Medulla oblongata (tissue), 1 donor: ENCODE measurements at regions not wholly inside any gene's neighbourhood (a gene's known extent, or its start where the extent isn't known, plus 50 kb on each side); places are given as distances from the start of the nearest gene placed in this dataset.
A peak's percentile ranks its signal among the peaks of the same experiment; 100 is the strongest.

Source experiments
- DNase-seq: peaks from one replicate; pipeline ENCODE4 v3.0.0-alpha.2; 2015; ENCODE audit errors: extremely low spot score

DNA sequence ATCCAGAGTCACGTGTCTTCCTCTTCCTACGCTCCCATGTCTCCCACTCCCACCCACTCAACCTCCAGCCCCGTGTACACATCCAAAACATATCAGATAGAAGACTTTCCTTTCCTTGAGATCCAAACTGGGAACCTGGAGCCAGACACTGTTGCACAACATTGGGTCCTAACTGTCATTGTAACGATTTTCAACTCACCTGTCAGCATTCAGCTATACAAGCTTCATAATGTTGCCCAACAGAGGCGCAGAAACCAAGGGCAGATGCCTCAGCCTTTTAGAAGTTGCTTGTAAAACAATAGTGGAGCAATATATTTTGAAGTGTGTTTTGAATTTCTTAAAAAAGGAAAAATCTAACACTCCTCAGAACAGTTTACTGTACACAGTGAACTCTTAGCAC lies 84.9 kb upstream of the GLIS3 start:
- DNase-seq: no peak

DNA sequence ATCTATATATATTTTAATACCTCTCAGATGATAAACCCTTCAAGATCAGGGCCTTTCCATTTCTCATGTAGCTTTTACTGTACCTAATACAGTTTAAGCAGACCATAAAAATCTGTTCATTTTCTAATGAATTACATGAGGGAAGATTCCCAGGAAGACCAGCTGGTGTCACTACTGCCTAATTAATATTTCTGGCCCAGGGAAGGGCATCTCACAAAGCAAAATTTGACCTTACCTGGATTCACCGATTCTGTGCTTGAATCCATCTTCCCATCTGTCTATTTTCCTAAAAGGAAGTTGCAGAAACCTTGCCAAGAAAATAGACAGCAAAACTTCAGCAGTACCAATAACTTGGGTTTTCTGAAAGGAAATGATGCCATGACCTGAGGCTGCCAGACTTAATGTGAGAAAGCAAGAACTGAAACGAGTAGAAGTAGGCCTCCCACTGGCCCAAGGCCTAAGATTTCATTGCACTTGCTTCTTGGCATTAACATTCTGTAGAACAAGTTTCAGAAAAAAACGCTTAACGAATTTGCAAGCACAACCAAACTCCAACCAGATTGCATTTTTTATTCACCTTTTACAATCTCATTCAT lies 83.0 kb upstream of the GLIS3 start:
- DNase-seq: peak; percentile 50

DNA sequence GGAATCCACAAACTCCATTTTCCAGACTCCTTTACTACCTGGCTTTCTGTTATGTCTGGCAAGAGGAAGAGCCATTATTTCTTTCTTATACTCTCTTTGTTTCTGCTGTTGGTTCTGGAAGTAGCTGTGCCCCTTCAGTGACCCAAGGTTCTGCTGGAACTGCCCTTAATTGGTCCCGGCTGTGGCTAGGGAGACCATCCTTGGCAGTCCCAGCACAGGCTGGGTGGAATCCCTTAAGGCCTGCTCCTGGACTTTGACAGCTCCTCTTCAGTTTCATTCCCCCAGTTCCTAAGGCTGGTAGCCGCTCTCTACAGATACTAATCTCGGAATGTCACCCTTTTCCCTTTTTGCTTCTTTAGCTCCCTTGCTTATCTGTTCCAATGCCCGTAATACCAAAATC lies 81.9 kb upstream of the GLIS3 start:
- no peak for DNase-seq

DNA sequence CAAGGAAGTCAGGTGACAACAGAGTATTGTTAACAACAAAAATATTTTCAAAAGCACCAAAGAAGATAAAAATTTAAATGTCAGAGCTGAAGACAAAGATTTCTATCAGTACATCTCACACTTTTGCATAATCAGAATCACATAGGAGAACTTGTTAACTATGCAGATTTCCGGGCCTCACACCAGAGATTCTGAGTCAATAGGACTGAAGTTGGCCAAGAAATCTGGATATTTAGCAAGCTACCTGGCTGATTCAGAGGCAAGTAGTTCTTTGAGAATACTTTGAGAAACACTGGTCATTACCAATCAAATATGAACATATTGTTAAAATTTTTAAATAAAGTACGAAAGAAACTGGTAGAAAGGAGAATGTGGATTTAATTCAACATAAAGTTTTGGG lies 80.5 kb upstream of the GLIS3 start:
- no peak for DNase-seq

DNA sequence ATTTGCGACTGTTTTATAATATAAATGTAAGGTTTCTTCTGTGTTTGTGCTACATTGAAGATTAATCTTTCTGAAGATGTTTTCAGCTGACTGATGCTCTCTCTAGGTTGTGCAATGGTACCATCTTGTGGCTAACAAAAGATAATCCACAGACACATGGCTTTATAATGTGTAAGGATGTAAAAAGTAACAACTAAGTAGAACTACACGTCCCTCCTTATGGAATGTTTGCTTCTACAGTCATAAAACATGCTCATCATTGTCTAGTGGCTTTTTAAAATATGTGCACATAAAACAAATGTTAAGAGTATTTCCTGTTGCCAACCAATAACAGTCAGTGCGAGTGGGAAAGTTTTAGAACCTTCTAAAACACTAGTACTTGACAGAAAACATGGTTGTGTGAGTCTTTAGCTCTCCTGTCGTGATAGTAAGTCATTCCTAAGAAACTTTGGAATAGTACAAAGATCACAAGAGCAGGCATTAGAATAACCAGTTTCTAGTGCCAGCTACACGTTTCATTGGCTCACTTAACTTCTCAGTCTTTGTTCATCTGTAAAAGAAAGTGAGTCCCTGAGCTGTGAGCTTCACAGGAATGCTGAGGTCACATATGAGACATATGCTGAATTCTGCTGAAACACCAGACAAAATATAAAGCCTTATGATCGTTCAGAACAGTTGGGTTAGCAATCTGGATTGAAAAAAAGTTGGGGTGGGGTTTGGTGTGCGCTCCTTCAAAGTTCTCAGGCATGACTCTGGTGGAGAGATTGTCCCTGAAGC lies 75.7 kb upstream of the GLIS3 start:
- peak; percentile 47 for DNase-seq

DNA sequence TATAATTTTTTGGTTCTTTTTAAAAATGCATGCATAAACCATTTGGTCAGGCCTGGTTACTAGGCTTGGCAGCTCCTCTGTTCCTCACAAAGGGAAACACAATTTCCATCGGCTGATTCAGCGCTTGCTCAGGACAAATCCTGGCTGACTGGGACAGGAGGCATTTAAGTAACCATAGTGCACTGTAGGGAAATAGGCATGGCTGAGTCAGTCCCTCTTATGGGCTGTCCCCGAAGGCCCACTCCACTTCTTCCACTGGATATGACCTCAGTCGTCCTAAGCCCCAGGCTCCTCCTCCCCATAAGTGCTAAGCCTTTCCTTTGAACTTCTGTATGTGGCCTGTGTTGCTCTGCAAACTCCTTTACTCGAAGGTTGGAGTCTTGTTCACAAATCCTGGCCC lies 71.2 kb upstream of the GLIS3 start:
- no peak for DNase-seq

DNA sequence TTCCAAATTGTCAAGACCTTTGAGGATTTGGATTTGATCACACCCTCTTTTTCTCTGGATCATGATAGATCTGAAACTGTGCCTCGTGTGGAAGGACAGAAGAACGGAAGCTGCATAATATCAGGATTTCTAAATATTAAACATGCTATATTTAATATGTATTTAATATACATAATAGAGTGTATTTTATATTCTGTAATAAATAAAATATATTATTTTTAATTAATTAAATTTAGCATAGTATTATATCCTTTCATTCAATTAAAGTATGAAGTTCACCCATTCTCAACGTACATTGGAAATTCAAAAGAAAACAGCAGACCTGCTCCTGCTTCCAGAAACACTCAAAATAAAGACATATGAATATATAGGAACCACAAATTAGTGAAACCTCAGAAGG lies 70.6 kb upstream of the GLIS3 start:
- no peak for DNase-seq

DNA sequence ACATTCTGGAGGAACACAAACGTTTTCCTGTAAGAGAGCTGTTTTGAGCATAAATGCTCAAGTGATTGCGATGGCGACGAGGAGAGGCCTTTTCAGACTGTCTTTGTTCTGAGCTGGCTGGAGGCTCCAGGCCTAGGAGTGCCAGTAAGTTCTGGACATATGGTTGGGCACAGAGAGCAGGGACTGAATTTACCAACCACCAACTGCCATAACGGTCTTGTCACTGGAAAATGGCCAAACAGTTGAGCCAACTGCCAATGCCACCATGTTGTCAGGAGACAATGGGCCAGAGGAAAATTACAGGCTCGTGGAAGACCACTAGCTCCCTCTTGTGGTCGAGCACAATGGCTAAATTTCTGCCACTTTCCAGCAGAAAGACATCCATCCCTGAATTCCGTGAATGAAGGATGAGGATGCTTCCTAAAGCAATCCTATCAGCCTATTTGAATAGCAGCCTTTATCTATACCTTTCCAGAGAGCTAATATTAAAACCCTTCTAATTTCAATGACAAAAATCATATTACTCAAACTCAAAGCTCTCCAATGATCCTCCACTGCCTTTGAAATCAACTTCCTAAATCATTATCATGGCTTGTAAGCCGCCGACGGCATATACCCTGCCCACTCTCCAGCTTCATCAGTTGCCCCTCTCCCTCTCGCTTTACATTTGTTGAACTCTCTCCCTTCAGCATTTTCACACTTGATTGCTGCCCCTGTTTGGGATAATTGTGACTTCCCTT lies 66.9 kb upstream of the GLIS3 start:
- peak; percentile 87 for DNase-seq

DNA sequence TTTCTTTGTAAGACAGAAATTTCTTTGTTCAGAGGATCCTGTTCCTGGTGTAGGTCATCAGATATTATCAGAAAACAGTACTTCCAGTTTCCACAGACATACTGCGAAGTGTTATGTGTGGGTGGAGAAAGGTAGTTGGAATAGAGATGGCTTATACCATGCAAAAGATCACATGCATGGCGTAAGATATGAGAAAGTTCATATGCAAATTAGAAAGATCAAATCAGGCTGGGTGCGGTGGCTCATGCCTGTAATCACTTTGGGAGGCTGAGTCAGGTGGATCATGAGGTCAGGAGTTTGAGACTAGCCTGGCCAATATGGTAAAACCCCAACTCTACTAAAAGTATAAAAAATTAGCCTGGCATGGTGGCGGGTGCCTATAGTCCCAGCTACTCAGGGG lies 65.2 kb upstream of the GLIS3 start:
- no peak for DNase-seq

DNA sequence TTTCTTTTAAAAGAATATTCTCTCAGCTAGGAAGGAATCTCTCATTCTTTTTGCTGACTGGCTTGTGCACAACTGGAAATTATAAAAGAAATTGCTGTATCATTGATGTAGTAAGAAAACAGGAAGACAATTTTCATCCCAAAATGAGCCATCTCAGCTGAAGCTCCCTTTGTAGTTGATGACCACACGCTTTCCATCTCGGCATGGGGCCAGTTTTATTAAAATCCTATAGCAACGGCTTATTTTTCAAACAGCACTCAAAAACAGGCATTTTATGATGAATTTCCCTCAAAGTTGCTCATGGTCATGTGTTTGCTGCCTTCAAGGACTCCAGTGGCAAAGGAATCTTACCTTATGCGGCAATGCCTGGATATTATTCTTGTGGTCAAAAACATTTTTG lies 62.4 kb upstream of the GLIS3 start:
- no peak for DNase-seq

DNA sequence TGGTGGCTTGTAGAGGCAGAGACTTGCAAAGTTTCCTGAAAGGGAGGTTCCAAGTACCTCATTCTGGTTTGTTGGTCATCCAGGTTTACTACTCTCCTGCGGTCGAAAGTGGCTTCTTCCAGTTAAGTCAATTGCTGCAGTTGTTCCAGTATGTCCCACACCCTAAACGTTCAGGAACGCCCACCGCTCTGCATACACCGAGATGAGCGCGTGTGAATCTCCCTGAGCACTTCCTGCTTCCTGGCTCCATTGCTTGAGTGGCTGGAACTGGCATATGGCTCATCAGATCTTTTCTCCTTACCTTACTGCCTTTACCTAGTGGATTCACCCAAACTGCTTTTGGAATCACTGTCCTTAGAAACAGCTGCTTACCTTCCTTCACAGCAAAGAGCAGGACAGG lies 59.1 kb upstream of the GLIS3 start:
- no peak for DNase-seq

DNA sequence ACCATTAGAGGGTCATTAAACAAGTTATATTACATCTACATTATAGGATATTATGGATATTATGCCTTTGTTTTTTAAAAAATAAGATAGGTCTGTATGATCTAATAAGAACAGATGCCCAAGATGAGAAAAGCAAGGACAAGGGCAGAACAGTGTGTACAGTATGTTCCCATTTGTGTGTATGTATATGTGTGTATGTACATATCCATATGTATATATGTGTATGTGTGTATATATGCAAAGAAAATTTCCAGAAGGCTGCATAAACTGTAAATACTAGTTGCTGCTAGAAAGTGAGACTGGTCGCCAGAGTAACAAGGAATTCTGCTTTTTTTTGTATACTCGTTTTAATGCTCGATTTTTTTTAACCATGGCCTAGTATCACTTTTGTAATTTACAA lies 58.1 kb upstream of the GLIS3 start:
- DNase-seq: no peak

DNA sequence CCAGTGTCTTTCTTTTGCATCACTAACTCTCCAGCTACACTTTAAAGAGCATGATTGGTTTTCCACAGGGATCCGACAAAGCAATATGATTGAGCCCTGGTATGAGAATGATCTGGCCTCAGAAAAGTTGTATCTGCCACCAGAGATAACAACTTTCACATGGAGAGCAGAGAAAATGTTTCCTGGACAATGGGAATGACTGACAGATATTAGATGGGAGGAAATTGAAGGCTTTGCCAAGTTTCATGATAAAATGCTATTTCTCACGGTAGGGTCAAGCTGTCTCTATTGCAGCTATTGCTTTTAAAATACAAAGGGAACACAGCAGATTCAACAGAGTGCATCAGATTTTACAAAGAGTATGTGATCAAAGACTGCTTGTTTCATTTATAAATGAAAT lies 56.4 kb upstream of the GLIS3 start:
- DNase-seq: no peak

DNA sequence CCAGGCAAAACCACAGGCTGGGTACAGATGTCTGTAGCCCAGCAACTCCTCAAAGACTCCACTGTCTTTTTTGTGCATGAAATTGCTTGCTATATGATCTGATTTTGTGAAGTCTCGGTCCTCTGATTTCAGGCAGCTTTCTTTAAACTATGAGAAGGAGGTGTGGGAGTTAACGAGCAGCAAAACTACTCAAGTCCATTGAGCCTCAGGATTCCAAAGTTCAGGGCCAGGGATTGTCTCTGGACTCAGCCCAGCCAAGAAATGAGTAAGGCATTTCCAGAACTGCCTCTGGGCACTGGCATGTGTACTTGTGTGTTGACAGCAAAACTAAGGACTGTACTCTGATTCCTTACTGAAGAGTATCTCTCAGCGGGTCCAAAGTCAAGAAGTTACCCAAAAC lies 53.4 kb upstream of the GLIS3 start:
- no peak for DNase-seq

DNA sequence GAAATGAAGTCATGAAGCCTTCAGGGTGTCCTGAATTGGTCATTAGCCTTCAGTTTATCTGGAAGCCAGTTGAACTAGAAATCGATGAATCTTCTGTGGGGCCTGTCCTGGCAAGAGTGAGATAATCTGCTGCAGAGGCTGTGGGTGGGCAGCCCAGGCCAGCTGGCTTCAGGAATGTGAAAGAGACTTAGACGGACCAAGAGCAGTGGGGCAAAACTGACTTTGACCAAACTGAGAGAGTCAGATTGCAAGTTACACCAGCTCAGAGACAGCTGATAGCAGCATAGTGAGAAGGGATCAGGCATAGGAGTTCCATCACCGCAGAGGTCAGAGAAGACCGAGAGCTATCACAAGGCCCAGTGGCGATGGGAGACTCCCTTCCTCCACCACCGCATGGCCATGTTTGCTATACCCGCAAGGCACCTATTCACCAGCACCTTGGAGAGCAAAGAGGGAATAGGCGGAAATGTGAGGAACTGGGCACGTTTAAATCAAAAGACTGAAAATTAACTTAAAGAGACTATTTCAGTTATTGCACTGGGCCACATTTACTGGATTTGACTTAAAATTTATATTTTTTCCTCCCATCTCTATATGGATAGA lies 50.0 kb upstream of the GLIS3 start:
- DNase-seq: no peak
